Uterus (tissue), 3 donors: ENCODE measurements at regions not wholly inside any gene's neighbourhood (a gene's known extent, or its start where the extent isn't known, plus 50 kb on each side); places are given as distances from the start of the nearest gene placed in this dataset.

Experiments used
- DNase-seq, 2 donors: peaks; one replicate each; pipeline ENCODE4 v3.0.0-alpha.2; 2019 to 2020
- H3K27ac ChIP-seq, 2 donors: fragments of 200-600 bp; sonication (generic); 1 replicate in 1 of 2; 2 replicates in 1 of 2; pipeline ENCODE4 v1.5.1; 2016 to 2018
- H3K27me3 ChIP-seq, 2 donors: fragments of 200-600 bp; sonication (generic); one replicate each; pipeline ENCODE4 v1.5.1; 2018 to 2019; ENCODE audit warnings: control low read depth in 1 of 2
- H3K36me3 ChIP-seq, 2 donors: fragments of 200-600 bp; sonication (generic); one replicate each; pipeline ENCODE4 v1.5.1; 2019; ENCODE audit warnings: control low read depth in 1 of 2
- H3K4me1 ChIP-seq, 2 donors: fragments of 200-600 bp; sonication (generic); one replicate each; pipeline ENCODE4 v1.5.1; 2018 to 2019; ENCODE audit warnings: control low read depth in 1 of 2
- H3K4me3 ChIP-seq, 2 donors: fragments of 200-600 bp; sonication (generic); 1 replicate in 1 of 2; 2 replicates in 1 of 2; pipeline ENCODE4 v1.5.1; 2018 to 2019; ENCODE audit warnings: mild to moderate bottlenecking in 1 of 2
- H3K9me3 ChIP-seq, 2 donors: fragments of 200-600 bp; sonication (generic); one replicate each; pipeline ENCODE4 v1.5.1; 2019; ENCODE audit warnings: control low read depth in 1 of 2
- CTCF ChIP-seq, 4 experiments: fragments of 200-600 bp in 2 of 4; fragments of 450-650 bp in 2 of 4; sonication (generic) in 2 of 4; IDR thresholded peaks; one replicate each; pipeline ENCODE4 v1.5.1; 2016 to 2019; ENCODE audit warnings: antibody characterized with exemption in 4 of 4, mild to moderate bottlenecking in 2 of 4, moderate library complexity in 1 of 4
- POLR2A ChIP-seq, 2 donors: fragments of 450-650 bp; IDR thresholded peaks; one replicate each; pipeline ENCODE4 v1.6.1; 2016; ENCODE audit warnings: antibody characterized with exemption in 2 of 2, mild to moderate bottlenecking in 1 of 2, moderate library complexity in 1 of 2
- intact Hi-C: fragments of 100-400 bp; cut with DNase I; formaldehyde crosslinking; loops from one replicate; pipeline ENCODE4 v1.15.1; 2023; ENCODE audit warnings: low total_unique reads
- donor health status: DM: yes; HTN: yes; CAD: no.

GRCh38 chr10:9833942-9834341 is 1183.7 kb upstream of the CELF2 start:
- no peak overlapping the region for H3K27ac ChIP-seq
- DNase-seq: no peak

GRCh38 chr10:9834434-9834833 is 1183.2 kb upstream of the CELF2 start:
- Histone ChIP-seq H3K4me1 (peaks cover 0 to 3% of the 10 kb centered on the region in 2 donors), H3K27me3 (no peaks in the 10 kb centered on the region), H3K4me3 (no peak overlapping the region), H3K36me3 (no peaks in the 10 kb centered on the region), H3K27ac (no peak overlapping the region), H3K9me3 (no peaks in the 10 kb centered on the region)
- no peak for DNase-seq
- intact Hi-C loops: no loop called here
- TF ChIP-seq CTCF (IDR thresholded peaks at IDR 0.05): no peak
- no peak for TF ChIP-seq POLR2A (IDR thresholded peaks at IDR 0.05)

More at GRCh38 chr10:9833942-9834341, 1183.7 kb upstream of the CELF2 start:
- H3K36me3 ChIP-seq: no peaks in the 10 kb centered on the region
- intact Hi-C loops: no loop called here
- no peaks in the 10 kb centered on the region for H3K27me3 ChIP-seq
- no peaks in the 10 kb centered on the region for H3K9me3 ChIP-seq
- TF ChIP-seq CTCF (IDR thresholded peaks at IDR 0.05): no peak
- TF ChIP-seq POLR2A (IDR thresholded peaks at IDR 0.05): no peak
- H3K4me3 ChIP-seq: no peak overlapping the region
- peaks cover 0 to 3% of the 10 kb centered on the region in 2 donors for H3K4me1 ChIP-seq

- TF ChIP-seq CTCF (IDR thresholded peaks at IDR 0.05): no peak
- TF ChIP-seq POLR2A (IDR thresholded peaks at IDR 0.05): no peak
- H3K4me3 ChIP-seq: no peak overlapping the region
- H3K27me3 ChIP-seq: no peaks in the 10 kb centered on the region
- no peaks in the 10 kb centered on the region for H3K9me3 ChIP-seq
- intact Hi-C loops: no loop called here
- no peaks in the 10 kb centered on the region for H3K4me1 ChIP-seq
- no peak for DNase-seq
- no peak overlapping the region for H3K27ac ChIP-seq
- H3K36me3 ChIP-seq: no peaks in the 10 kb centered on the region
Observed at GRCh38 chr10:9845075-9845474, 1172.6 kb upstream of the CELF2 start.

GRCh38 chr10:9848278-9848677 is 1169.4 kb upstream of the CELF2 start:
- Histone ChIP-seq H3K4me3 (no peak overlapping the region), H3K27me3 (no peaks in the 10 kb centered on the region), H3K4me1 (no peaks in the 10 kb centered on the region), H3K9me3 (no peaks in the 10 kb centered on the region), H3K27ac (no peak overlapping the region), H3K36me3 (no peaks in the 10 kb centered on the region)
- DNase-seq: no peak
- no peak for TF ChIP-seq CTCF (IDR thresholded peaks at IDR 0.05)
- intact Hi-C loops: no loop called here

- no peak overlapping the region for H3K27ac ChIP-seq
- H3K36me3 ChIP-seq: no peaks in the 10 kb centered on the region
- DNase-seq: no peak
- H3K9me3 ChIP-seq: no peaks in the 10 kb centered on the region
- no peak overlapping the region for H3K4me3 ChIP-seq
- intact Hi-C loops: no loop called here
- TF ChIP-seq POLR2A (IDR thresholded peaks at IDR 0.05): no peak
- no peak for TF ChIP-seq CTCF (IDR thresholded peaks at IDR 0.05)
- H3K27me3 ChIP-seq: no peaks in the 10 kb centered on the region
- H3K4me1 ChIP-seq: no peaks in the 10 kb centered on the region
Observed at GRCh38 chr10:9848981-9849380, 1168.7 kb upstream of the CELF2 start.
